Psoas muscle (tissue), 7 donors: ENCODE measurements at regions not wholly inside any gene's neighbourhood (a gene's known extent, or its start where the extent isn't known, plus 50 kb on each side); places are given as distances from the start of the nearest gene placed in this dataset.
A peak's percentile ranks its signal among the peaks of the same experiment; 100 is the strongest.

Experiments used
- ATAC-seq, 4 donors: fragments of 200-7000 bp; cut with Tn5 transposase; one replicate each; pipeline ENCODE4 v1.9.1; 2020; ENCODE audit warnings: moderate library complexity in 3 of 4, mild to moderate bottlenecking in 2 of 4
- DNase-seq, 2 donors: peaks; one replicate each; pipeline ENCODE4 v3.0.0-alpha.2; 2020
- H3K27ac ChIP-seq: fragments of 200-600 bp; one replicate; pipeline ENCODE4 v1.8.0; 2022
- H3K27me3 ChIP-seq, 3 donors: fragments of 200-600 bp in 1 of 3; one replicate each; pipeline versions ENCODE4 v1.6.1 to v1.8.0; 2013 to 2022; ENCODE audit warnings: low read length in 2 of 3, mild to moderate bottlenecking in 2 of 3, moderate library complexity in 1 of 3; ENCODE audit not compliant: insufficient read depth in 3 of 3
- H3K36me3 ChIP-seq, 2 donors: fragments of 200-600 bp in 1 of 2; one replicate each; pipeline versions ENCODE4 v1.6.1 to v1.8.0; 2013 to 2022; ENCODE audit warnings: low read depth in 1 of 2, mild to moderate bottlenecking in 1 of 2, moderate library complexity in 1 of 2; ENCODE audit not compliant: insufficient read depth in 1 of 2
- H3K4me1 ChIP-seq: fragments of 200-600 bp; one replicate; pipeline ENCODE4 v1.8.0; 2022
- H3K4me3 ChIP-seq: fragments of 200-600 bp; one replicate; pipeline ENCODE4 v1.8.0; 2022; ENCODE audit warnings: mild to moderate bottlenecking
- H3K9me3 ChIP-seq: fragments of 200-600 bp; one replicate; pipeline ENCODE4 v1.8.0; 2022
- CTCF ChIP-seq: fragments of 200-600 bp; IDR thresholded peaks from one replicate; pipeline ENCODE4 v1.8.0; 2022; ENCODE audit warnings: antibody characterized with exemption
- WGBS, 3 donors: extraction: QIAGEN DNeasy Blood & Tissue Kit; methylation state at CpG; one replicate each; pipeline versions ENCODE4 v1.1.6 to v1.1.7; 2013; 5-methylcytosine and 5-hydroxymethylcytosine counted together
- intact Hi-C, 2 donors: fragments of 100-400 bp; cut with DNase I; formaldehyde crosslinking; loops; one replicate each; pipeline versions ENCODE4 v1.11.0 to v1.14.2; 2022
- donor health status: healthy with polysubstance abuse.
- donor health status: DM: no; HTN: no; CAD: no; lungs with moderate emphysema.
- donor health status: Bipolar disorder and iron deficiency.
- donor health status: healthy.
- donor health status: DM: yes; HTN: yes; CAD: no.
- donor health status: DM: no; HTN: no; CAD: no.
- donor health status: DM: yes; HTN: yes; CAD: no.

- 62 to 76% (median 70%) methylated on average over 4 of the region's 4 CpGs for WGBS, 3 donors
- DNase-seq (no peak), ATAC-seq (peak in 2 of 4 donors; percentile 27 to 43)
- H3K4me1 ChIP-seq: no peaks in the 10 kb centered on the region
- no peaks in the 10 kb centered on the region for H3K36me3 ChIP-seq
- H3K9me3 ChIP-seq: no peaks in the 10 kb centered on the region
- peaks cover 0 to 8% (median 0%) of the 10 kb centered on the region in 3 donors for H3K27me3 ChIP-seq
- H3K27ac ChIP-seq: no peak overlapping the region
- no peak for TF ChIP-seq CTCF
- no peak overlapping the region for H3K4me3 ChIP-seq
- intact Hi-C loops: no loop called here
Observed at GRCh38 chr10:43801140-43801539, 152.5 kb upstream of the ZNF32 start.

GRCh38 chr10:43796781-43797180, 148.1 kb upstream of the ZNF32 start:
- DNase-seq: no peak
- no peaks in the 10 kb centered on the region for H3K36me3 ChIP-seq
- H3K27ac ChIP-seq: no peak overlapping the region
- peaks cover 0 to 8% (median 1%) of the 10 kb centered on the region in 3 donors for H3K27me3 ChIP-seq
- no peak for TF ChIP-seq CTCF
- no peak for ATAC-seq
- H3K4me3 ChIP-seq: no peak overlapping the region
- H3K9me3 ChIP-seq: no peaks in the 10 kb centered on the region
- H3K4me1 ChIP-seq: no peaks in the 10 kb centered on the region
- intact Hi-C loops: no loop called here

- H3K36me3 ChIP-seq: no peaks in the 10 kb centered on the region
- no peak overlapping the region for H3K27ac ChIP-seq
- DNase-seq (no peak), ATAC-seq (no peak)
- no peak overlapping the region for H3K4me3 ChIP-seq
- WGBS, 3 donors: 96 to 97% (median 96%) methylated on average over 4 of the region's 4 CpGs
- H3K9me3 ChIP-seq: no peaks in the 10 kb centered on the region
- no peak for TF ChIP-seq CTCF
- no peaks in the 10 kb centered on the region for H3K4me1 ChIP-seq
- peaks cover 0 to 8% (median 1%) of the 10 kb centered on the region in 3 donors for H3K27me3 ChIP-seq
- intact Hi-C loops: no loop called here
Observed at GRCh38 chr10:43795639-43796038, 147.0 kb upstream of the ZNF32 start.

GRCh38 chr10:43795093-43795492, 146.4 kb upstream of the ZNF32 start:
- no peak for TF ChIP-seq CTCF
- Histone ChIP-seq H3K27me3 (peaks cover 0 to 8% (median 1%) of the 10 kb centered on the region in 3 donors), H3K27ac (no peak overlapping the region), H3K36me3 (no peaks in the 10 kb centered on the region), H3K9me3 (no peaks in the 10 kb centered on the region), H3K4me3 (no peak overlapping the region), H3K4me1 (no peaks in the 10 kb centered on the region)
- ATAC-seq (no peak), DNase-seq (no peak)
- intact Hi-C loops: no loop called here

- TF ChIP-seq CTCF: no peak
- ATAC-seq (peak in 1 of 4 donors; percentile 48), DNase-seq (peak in 1 of 2 donors; percentile 53)
- Histone ChIP-seq H3K36me3 (no peaks in the 10 kb centered on the region), H3K27ac (no peak overlapping the region), H3K9me3 (no peaks in the 10 kb centered on the region), H3K4me1 (no peaks in the 10 kb centered on the region), H3K27me3 (peaks cover 0 to 8% (median 1%) of the 10 kb centered on the region in 3 donors), H3K4me3 (no peak overlapping the region)
- 34 to 41% (median 38%) methylated on average over 8 to 9 of the region's 9 CpGs for WGBS, 3 donors
- intact Hi-C loops: no loop called here
Observed at GRCh38 chr10:43794181-43794815, 145.6 kb upstream of the ZNF32 start.
